GM21526 (cell line): ENCODE measurements at regions not wholly inside any gene's neighbourhood (a gene's known extent, or its start where the extent isn't known, plus 50 kb on each side); places are given as distances from the start of the nearest gene placed in this dataset.
"Not testable (repeated sequence)": the region's sequence is repeated elsewhere in the genome, so short reads cannot be mapped to it uniquely, and the experiment has no call there.

Source experiments
- ATAC-seq: cut with Tn5 transposase; IDR thresholded peaks from one replicate; pipeline ENCODE4 v1.9.1; 2021; ENCODE audit warnings: moderate library complexity; ENCODE audit not compliant: unreplicated experiment, low FRiP score

- ATAC-seq = no peak
These were observed 1159.6 kb downstream of the TBL1XR1 start for GRCh38 chr3:176037636-176038035.

DNA sequence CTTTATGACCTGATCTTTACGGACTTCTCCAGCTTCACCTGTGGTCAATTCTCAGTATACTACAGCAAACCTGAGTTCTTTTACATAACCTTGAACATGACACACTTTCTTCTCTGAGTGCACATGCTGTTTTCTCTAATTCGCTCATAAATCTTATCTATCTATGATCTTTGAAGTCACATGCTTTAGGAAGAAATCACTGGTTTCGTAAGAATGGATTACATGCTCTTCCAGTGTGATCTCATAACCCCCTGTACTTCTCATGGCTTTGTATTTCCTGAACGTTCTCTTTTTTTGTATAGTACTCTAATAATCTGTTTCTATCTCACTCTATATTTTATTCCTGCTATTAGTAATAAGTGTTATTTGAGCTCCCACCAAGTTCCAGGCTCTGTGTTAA, 1165.2 kb downstream of the TBL1XR1 start:
- ATAC-seq = no peak

GRCh38 chr3:176016203-176016602, 1157.1 kb downstream of the NAALADL2 start:
- not testable (repeated sequence) for ATAC-seq

GRCh38 chr3:176015228-176015627, 1156.1 kb downstream of the NAALADL2 start:
- not testable (repeated sequence) for ATAC-seq

GRCh38 chr3:176009256-176009655, 1150.1 kb downstream of the NAALADL2 start:
- no peak for ATAC-seq

DNA sequence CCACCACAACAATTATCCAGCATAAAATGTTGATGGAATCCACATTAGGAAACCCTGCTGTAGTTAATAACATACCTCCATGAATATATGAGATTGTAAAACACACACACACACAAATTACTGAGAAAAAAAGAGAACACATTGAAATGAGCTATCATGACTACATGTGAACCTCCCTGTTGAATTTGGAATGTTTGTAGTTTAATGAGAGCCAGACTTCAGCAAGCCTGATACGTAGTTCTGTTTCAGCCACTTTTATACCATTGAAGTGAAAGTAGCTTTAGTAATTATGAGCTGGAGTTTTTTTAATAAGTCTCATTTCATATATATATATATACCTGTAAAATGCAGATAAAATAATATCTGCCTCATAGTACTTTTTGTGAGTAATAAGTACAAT, 1146.4 kb downstream of the NAALADL2 start:
- ATAC-seq = no peak

DNA sequence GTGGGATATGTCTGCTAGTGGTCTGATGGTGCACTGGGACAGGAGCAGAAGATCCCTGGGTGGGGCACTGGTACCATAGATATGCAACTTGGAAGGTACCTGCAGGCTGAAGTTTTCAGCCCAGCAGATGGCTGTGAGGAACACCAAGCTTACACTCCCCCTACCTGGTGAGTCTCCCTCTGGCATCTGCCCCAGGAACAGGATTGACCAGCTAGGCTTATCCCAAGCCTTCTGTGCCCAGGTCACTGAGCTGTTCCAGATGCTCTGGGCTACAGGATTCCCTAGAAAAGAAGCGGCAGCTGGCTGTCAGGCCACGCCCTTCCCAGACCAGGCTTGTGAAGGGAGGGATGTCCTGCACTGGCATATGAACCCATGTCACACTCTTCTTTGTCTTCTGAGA, 1130.0 kb downstream of the NAALADL2 start:
- ATAC-seq = no peak

- no peak for ATAC-seq
These were observed 1129.3 kb downstream of the NAALADL2 start for GRCh38 chr3:175988401-175988800.

DNA sequence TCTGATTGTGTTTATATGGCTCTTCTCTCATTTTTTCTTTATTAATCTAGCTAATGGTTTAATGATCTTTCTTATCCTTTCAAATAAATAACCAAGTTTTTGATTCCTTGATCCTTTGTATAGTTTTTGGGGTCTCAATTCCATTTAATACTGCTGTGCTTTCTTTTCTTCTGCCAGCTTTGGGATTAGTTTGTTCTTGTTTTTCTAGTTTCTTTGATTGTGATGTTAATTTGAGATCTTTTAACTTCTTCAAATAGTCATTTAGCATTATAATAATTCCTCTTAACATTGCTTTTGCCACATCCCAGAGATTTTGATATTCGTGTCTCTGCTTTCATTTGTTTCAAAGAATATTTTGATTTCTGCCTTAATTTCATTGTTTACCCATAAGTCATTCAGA, 1126.6 kb downstream of the NAALADL2 start:
- ATAC-seq = no peak

DNA sequence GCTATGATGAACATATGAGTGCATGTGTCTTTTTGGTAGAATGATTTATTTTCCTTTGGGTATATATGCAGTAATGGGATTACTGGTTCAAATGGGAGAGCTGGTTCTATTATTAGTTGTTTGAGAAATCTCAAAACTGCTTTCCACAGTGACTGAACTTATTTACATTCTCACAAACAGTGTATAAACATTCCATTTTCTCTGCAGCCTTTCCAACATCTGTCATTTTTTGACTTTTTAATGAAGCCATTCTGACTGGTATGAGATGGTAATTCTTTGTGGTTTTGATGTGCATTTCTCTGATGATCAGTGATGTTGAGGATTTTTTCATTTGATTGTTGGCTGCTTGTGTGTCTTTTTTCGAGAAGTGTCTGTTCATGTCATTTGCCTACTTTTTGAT, 1124.2 kb downstream of the NAALADL2 start:
- no peak for ATAC-seq

DNA sequence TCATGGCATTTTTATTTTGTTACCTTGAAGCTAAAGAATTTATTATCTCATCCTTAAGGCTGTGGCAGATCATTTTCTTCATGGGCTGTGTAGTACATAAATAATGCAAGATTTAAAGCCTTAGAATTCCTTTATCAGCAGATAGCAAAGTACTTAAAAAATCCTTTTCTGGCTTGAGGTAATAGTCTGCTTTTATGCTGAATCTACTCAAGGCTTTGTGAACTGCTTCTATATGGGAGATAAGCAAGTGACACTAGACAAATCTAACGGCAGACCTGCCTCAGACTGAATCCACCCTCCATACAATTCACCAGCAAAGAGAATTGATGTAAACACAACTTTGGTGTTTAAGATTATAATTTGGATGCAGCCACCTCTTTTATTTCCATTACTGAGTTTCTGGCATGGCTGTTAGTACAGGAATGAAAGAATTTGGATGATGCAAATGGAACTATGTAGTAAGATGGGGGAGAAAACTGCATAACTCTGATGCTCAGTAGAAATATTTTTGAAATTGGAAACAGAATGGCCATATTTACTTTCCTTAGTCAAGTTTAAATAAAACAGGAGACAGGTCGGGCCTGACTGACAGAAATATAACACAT, 1121.5 kb downstream of the NAALADL2 start:
- no peak for ATAC-seq

DNA sequence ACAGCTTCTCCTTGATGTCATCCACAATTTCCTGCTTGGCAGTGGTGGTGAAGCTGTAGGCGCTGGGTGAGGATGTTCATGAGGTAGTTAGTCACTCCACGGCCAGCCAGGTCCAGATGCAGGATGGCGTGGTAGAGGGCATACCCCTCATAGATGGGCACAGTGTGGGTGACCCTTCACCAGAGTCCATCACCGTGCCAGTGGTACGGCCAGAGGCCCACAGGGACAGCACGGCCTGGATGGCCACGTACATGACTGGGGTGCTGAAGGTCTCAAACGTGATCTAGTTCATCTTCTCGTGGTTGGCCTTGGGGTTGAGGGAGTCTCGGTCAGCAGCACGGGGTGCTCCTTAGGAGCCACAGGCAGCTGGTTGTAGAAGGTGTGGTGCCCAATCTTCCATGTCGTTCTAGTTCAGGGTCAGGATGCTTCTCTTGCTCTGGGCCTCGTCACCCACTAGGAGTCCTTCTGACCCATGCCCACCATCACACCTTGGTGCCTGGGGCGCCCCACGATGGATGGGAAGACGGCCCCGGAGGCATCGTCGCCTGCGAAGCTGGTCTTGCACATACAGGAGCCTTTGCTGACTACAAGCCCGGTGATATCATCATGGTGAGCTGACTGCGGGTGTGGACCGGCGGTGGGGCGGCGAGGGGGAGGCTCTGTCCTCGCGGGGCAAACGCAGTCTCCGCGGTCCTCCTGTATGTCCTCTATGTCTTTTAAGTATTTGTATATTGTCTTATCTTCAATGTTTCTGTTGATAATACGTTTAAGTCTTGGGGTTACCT, 1119.0 kb downstream of the NAALADL2 start:
- ATAC-seq = no peak

DNA sequence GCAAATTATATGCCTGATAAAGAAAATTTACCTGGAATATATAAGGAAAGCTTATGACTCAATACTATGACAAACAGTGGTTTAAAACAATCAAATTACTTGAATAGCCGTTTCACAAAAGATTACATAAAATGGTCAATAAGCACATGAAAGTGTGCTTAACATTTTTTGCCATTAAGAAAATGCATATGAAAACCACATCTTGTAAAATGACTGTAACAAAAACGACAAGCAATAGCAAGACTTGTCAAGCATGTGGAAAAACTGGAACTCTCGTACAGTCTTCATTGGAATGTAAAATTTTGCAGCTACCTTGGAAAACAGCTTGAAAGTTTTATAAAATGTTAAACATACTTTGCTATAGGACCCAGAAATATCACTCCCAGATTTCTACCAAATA, 1110.3 kb downstream of the NAALADL2 start:
- no peak for ATAC-seq

- no peak for ATAC-seq
These were observed 1105.9 kb downstream of the NAALADL2 start for GRCh38 chr3:175965036-175965435.

GRCh38 chr3:175957427-175957826, 1098.3 kb downstream of the NAALADL2 start:
- no peak for ATAC-seq

DNA sequence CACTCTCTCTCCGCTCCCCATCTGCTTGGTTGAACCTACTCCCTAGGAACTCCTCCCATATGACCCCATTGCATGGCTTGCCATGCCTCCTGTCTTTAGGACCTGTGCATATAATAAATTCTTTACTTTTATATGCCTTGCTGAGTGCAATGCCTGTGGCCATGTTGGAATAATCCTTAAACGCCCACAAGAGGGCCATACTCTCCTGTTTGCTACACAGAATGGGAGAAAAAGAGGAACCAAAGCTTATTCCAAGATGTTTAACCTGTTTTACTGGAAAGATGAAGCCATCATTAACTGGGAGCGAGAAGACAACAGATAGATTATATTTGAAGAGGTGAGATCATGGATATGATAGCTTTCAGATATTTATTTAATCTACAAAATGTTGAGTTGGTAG, 1097.8 kb downstream of the NAALADL2 start:
- no peak for ATAC-seq

DNA sequence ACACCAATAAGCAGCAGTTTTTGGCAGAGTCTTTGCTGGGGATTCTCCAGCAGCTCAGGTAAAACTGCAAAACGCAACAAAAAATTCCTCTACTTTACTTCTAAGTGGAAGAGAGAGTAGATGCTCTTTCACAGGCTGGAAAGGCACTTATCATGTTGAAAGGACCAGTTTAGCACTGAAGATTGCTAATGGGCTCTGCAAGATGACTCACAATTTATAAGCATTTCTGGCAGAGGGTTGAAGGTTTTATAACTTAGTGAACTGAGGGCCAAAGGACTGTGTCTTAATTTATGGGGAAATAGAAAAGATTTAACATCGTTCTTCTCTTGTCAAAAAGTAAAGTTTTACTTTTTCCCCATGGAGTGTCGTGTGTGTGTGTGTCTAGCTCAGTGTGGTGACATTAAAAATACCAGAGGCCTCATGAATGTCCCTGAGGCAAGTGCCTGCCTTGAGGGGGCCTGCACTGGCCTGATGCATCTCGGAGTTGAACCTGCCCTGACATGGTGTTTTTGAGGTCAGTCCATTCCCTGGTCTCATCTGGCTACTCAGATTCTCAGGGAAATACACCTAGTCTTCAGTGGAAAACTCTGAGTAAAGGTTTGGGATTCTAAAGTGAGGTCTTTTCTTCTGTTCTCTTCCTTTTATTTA, 1092.0 kb downstream of the NAALADL2 start:
- no peak for ATAC-seq

DNA sequence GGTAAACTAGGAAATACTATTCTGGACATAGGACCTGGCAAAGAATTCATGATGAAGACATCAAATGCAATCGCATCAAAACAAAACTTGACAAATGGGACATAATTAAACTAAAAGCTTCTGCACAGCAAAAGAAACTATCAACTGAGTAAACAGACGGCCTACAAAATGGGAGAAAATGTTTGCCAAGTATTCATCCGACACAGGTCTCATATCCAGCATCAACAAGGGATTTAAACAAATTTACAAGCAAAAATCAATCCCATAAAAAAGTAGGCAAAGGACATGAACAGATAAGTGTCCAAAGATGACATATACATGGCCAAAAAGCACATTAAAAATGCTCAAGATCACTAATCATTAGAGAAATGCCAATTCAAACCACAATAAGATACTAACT, 1088.9 kb downstream of the NAALADL2 start:
- no peak for ATAC-seq

- ATAC-seq = peak; percentile 78
These were observed 1082.2 kb downstream of the NAALADL2 start for GRCh38 chr3:175941352-175941751.

DNA sequence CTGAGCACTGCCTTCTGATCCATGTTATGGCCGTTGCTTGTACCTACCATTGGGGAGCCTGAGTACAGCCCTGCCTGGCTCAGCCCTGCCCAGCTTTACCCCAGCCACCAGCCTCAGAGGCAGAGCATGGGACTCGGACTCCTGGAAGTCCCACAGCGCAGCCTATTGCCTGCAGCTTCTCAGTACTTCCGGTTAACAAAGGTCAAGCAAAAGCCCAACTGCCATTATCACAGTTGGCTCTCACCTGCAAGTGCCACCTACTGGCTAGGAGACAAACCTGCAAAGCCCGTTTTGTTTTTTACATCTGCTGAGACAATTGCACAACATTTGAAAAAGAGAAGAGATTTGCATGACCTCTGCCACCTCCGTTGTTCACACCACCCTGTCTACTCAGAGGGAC, 1081.7 kb downstream of the NAALADL2 start:
- no peak for ATAC-seq

DNA sequence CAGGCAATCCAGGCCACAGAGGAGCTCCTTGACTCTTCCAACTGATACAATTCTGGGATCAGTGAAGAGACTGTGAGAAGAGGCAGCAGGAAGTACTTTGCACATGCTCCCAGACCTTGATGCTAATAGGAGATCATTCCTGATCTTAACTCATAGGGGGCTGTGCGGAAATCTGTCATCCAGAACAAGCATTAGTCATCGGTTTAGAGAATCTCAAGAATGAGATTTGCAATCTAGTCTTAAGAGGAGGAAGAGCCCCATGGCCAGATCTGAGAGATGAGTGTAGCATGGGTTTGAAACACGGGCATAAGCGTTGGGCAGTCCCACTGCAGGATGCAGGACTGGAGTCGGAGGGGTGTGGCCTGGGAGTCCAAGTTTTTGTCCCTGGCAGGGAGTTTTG, 1081.1 kb downstream of the NAALADL2 start:
- no peak for ATAC-seq

GRCh38 chr3:175937367-175937766, 1078.2 kb downstream of the NAALADL2 start:
- not testable (repeated sequence) for ATAC-seq
